HT1080 (cell line): ENCODE measurements at regions not wholly inside any gene's neighbourhood (a gene's known extent, or its start where the extent isn't known, plus 50 kb on each side); places are given as distances from the start of the nearest gene placed in this dataset.

Experiments
- DNase-seq: peaks from one replicate; pipeline ENCODE4 v3.0.0-alpha.2; 2015; ENCODE audit warnings: low read depth

GRCh38 chr6:56378507-56378906, 131.1 kb upstream of the COL21A1 start:
- no peak for DNase-seq

GRCh38 chr6:56377295-56377694, 129.9 kb upstream of the COL21A1 start:
- no peak for DNase-seq

- no peak for DNase-seq
Measured at GRCh38 chr6:56375806-56376205, 128.4 kb upstream of the COL21A1 start.

GRCh38 chr6:56374841-56375369, 127.5 kb upstream of the COL21A1 start:
- no peak for DNase-seq

GRCh38 chr6:56372406-56372995, 125.1 kb upstream of the COL21A1 start:
- DNase-seq: no peak

- peak; percentile 92 for DNase-seq
Measured at GRCh38 chr6:56370561-56371211, 123.3 kb upstream of the COL21A1 start.

- DNase-seq: peak; percentile 81
Measured at GRCh38 chr6:56370127-56370540, 122.8 kb upstream of the COL21A1 start.

- no peak for DNase-seq
Measured at GRCh38 chr6:56368491-56368890, 121.1 kb upstream of the COL21A1 start.

GRCh38 chr6:56366141-56366852, 118.9 kb upstream of the COL21A1 start:
- no peak for DNase-seq

GRCh38 chr6:56364827-56365339, 117.5 kb upstream of the COL21A1 start:
- peak; percentile 55 for DNase-seq

- DNase-seq: no peak
Measured at GRCh38 chr6:56364431-56364826, 117.0 kb upstream of the COL21A1 start.

- no peak for DNase-seq
Measured at GRCh38 chr6:56363796-56364430, 116.5 kb upstream of the COL21A1 start.

- peak; percentile 63 for DNase-seq
Measured at GRCh38 chr6:56361812-56362211, 114.4 kb upstream of the COL21A1 start.

GRCh38 chr6:56359201-56359899, 112.0 kb upstream of the COL21A1 start:
- DNase-seq: peak; percentile 78

GRCh38 chr6:56357616-56358373, 110.4 kb upstream of the COL21A1 start:
- peak; percentile 77 for DNase-seq

GRCh38 chr6:56356426-56356825, 109.0 kb upstream of the COL21A1 start:
- peak; percentile 55 for DNase-seq

GRCh38 chr6:56353860-56354259, 106.5 kb upstream of the COL21A1 start:
- DNase-seq: no peak

- DNase-seq: no peak
Measured at GRCh38 chr6:56350628-56351260, 103.4 kb upstream of the COL21A1 start.

GRCh38 chr6:56349194-56349593, 101.8 kb upstream of the COL21A1 start:
- DNase-seq: peak; percentile 52

GRCh38 chr6:56348578-56348977, 101.2 kb upstream of the COL21A1 start:
- peak; percentile 32 for DNase-seq
